ENCODE measurements at regions not wholly inside any gene's neighbourhood (a gene's known extent, or its start where the extent isn't known, plus 50 kb on each side); places are given as distances from the start of the nearest gene placed in this dataset.

DNA sequence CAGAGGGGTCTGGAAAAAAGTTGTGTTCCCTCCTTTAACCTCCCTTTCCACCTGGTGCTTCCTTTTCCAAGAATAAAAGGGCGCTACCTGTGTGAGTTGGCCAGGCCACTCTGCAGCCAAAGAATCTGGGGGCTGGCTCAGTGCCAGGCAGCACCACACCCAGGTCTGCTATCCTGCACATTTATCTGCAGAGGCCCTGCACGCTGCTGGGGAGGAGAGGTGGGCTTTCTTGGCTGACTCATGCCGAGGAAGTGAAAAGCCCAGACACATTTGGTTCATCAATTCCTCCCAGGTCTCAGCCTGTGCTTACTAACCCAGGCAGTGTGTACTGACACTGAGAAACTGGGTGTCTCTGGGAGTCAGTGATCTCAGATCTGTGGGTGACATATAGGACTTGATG is 79.8 kb upstream of the F3 start:
- DNase-seq = no peak
- H3K9me3 ChIP-seq (replicated peaks; ENCODE audit: control insufficient read depth, low read depth, low read length) = no peaks in the 10 kb centered on the region
- WGBS (ENCODE audit: insufficient coverage) = no CpG with 5 or more reads among the region's 3 CpGs

GRCh38 chr1:94620345-94621031 is 78.9 kb upstream of the F3 start:
- Histone ChIP-seq H3K27me3 (ENCODE audit: control insufficient read depth, insufficient read depth, low read length) (peaks cover 5% of the 10 kb centered on the region), H3K27ac (ENCODE audit: low read length) (no peak overlapping the region), H3K36me3 (ENCODE audit: control insufficient read depth, insufficient read depth, low read length) (no peaks in the 10 kb centered on the region), H3K4me3 (ENCODE audit: low read length) (no peak overlapping the region), H3K4me1 (ENCODE audit: control insufficient read depth, insufficient read depth, low read length) (peaks cover 5% of the 10 kb centered on the region), H3K9me3 (replicated peaks; ENCODE audit: control insufficient read depth, low read depth, low read length) (no peaks in the 10 kb centered on the region)
- WGBS (ENCODE audit: insufficient coverage) = 59% methylated on average over 5 of the region's 10 CpGs
- DNase-seq = no peak

More for the DNA sequence above, 79.8 kb upstream of the F3 start:
- Histone ChIP-seq H3K27ac (ENCODE audit: low read length) (no peak overlapping the region), H3K4me1 (ENCODE audit: control insufficient read depth, insufficient read depth, low read length) (peaks cover 5% of the 10 kb centered on the region), H3K36me3 (ENCODE audit: control insufficient read depth, insufficient read depth, low read length) (no peaks in the 10 kb centered on the region), H3K4me3 (ENCODE audit: low read length) (no peak overlapping the region), H3K27me3 (ENCODE audit: control insufficient read depth, insufficient read depth, low read length) (peaks cover 5% of the 10 kb centered on the region)

- H3K9me3 ChIP-seq (replicated peaks; ENCODE audit: control insufficient read depth, low read depth, low read length) = no peaks in the 10 kb centered on the region
- no peaks in the 10 kb centered on the region for H3K36me3 ChIP-seq (ENCODE audit: control insufficient read depth, insufficient read depth, low read length)
- no peak overlapping the region for H3K27ac ChIP-seq (ENCODE audit: low read length)
- no peak overlapping the region for H3K4me3 ChIP-seq (ENCODE audit: low read length)
- peaks cover 5% of the 10 kb centered on the region for H3K4me1 ChIP-seq (ENCODE audit: control insufficient read depth, insufficient read depth, low read length)
- WGBS (ENCODE audit: insufficient coverage) = no CpG with 5 or more reads among the region's 1 CpG
- DNase-seq = no peak
- peaks cover 5% of the 10 kb centered on the region for H3K27me3 ChIP-seq (ENCODE audit: control insufficient read depth, insufficient read depth, low read length)
Observed at GRCh38 chr1:94619731-94620130, 78.2 kb upstream of the F3 start.

DNA sequence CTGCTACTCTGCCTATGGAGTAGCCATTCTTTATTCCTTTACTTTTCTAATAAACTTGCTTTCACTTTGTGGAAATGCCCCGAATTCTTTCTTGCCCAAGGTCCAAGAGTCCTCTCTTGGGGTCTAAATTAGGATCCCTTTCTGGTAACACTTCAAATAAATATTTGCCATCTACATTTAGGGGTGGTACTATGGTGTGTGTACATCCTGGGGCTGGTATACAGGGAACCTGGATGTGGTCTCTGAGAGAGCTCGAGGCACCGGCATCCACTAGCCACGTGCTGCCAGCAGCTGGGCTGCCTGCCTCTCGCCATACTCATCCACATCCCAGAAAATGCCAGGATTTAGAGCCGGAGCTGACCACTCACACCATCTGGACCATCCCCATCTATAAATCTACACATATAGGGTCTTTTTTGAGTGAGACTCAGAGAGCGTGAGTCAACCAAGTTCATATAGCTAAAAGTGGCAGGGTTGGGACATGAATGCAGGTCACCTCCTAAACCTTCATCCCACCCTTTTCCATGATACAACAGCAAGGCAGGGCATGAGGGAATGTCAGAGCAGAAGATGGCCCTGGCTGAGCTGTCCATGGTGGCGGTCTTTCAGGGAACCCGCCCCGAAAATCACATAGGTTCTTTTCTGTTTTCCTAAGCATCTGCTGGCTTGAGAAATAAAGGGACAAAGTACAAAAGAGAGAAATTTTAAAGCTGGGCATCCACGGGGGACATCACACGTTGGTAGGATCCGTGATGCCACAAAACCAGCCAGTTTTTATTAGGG is 76.6 kb upstream of the F3 start:
- Histone ChIP-seq H3K4me1 (ENCODE audit: control insufficient read depth, insufficient read depth, low read length) (peaks cover 2% of the 10 kb centered on the region), H3K27ac (ENCODE audit: low read length) (no peak overlapping the region), H3K9me3 (replicated peaks; ENCODE audit: control insufficient read depth, low read depth, low read length) (no peaks in the 10 kb centered on the region), H3K27me3 (ENCODE audit: control insufficient read depth, insufficient read depth, low read length) (no peaks in the 10 kb centered on the region), H3K4me3 (ENCODE audit: low read length) (no peak overlapping the region), H3K36me3 (ENCODE audit: control insufficient read depth, insufficient read depth, low read length) (no peaks in the 10 kb centered on the region)
- DNase-seq = no peak
- 89% methylated on average over 10 of the region's 13 CpGs for WGBS (ENCODE audit: insufficient coverage)

- Histone ChIP-seq H3K9me3 (replicated peaks; ENCODE audit: control insufficient read depth, low read depth, low read length) (no peaks in the 10 kb centered on the region), H3K27ac (ENCODE audit: low read length) (no peak overlapping the region), H3K4me3 (ENCODE audit: low read length) (no peak overlapping the region), H3K36me3 (ENCODE audit: control insufficient read depth, insufficient read depth, low read length) (no peaks in the 10 kb centered on the region), H3K4me1 (ENCODE audit: control insufficient read depth, insufficient read depth, low read length) (peaks cover 2% of the 10 kb centered on the region), H3K27me3 (ENCODE audit: control insufficient read depth, insufficient read depth, low read length) (no peaks in the 10 kb centered on the region)
- no peak for DNase-seq
- WGBS (ENCODE audit: insufficient coverage) = no CpG with 5 or more reads among the region's 6 CpGs
Observed at GRCh38 chr1:94617134-94617805, 75.7 kb upstream of the F3 start.

- Histone ChIP-seq H3K4me3 (ENCODE audit: low read length) (no peak overlapping the region), H3K27me3 (ENCODE audit: control insufficient read depth, insufficient read depth, low read length) (no peaks in the 10 kb centered on the region), H3K36me3 (ENCODE audit: control insufficient read depth, insufficient read depth, low read length) (no peaks in the 10 kb centered on the region), H3K4me1 (ENCODE audit: control insufficient read depth, insufficient read depth, low read length) (peaks cover 2% of the 10 kb centered on the region), H3K9me3 (replicated peaks; ENCODE audit: control insufficient read depth, low read depth, low read length) (no peaks in the 10 kb centered on the region), H3K27ac (ENCODE audit: low read length) (no peak overlapping the region)
- no peak for DNase-seq
- WGBS (ENCODE audit: insufficient coverage) = no CpG with 5 or more reads among the region's 2 CpGs
Observed at GRCh38 chr1:94616506-94616905, 74.9 kb upstream of the F3 start.

DNA sequence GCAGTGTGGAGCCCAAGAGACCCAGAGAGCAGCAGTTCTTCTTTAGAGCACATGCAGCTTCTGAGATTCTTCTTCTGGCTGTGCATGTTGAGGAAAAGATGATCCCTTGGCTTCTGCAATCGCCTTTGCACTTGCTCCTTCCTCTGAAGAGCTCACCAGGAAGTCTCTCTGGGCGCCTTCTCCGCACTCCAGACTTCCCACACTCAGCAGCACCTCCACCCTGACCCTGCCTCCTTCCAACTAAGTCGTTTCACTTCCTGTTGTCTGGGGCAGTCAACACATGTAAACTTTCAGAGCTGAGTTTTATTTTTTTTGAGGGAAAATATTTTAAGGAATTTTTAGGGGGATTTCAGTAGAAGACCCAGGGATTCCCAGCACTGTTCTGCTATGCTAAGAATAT is 73.4 kb upstream of the F3 start:
- Histone ChIP-seq H3K9me3 (replicated peaks; ENCODE audit: control insufficient read depth, low read depth, low read length) (no peaks in the 10 kb centered on the region), H3K27me3 (ENCODE audit: control insufficient read depth, insufficient read depth, low read length) (no peaks in the 10 kb centered on the region), H3K4me1 (ENCODE audit: control insufficient read depth, insufficient read depth, low read length) (peaks cover 2% of the 10 kb centered on the region), H3K36me3 (ENCODE audit: control insufficient read depth, insufficient read depth, low read length) (no peaks in the 10 kb centered on the region), H3K27ac (ENCODE audit: low read length) (no peak overlapping the region), H3K4me3 (ENCODE audit: low read length) (no peak overlapping the region)
- 45% methylated on average over 3 of the region's 4 CpGs for WGBS (ENCODE audit: insufficient coverage)
- DNase-seq = peak; percentile 75

DNA sequence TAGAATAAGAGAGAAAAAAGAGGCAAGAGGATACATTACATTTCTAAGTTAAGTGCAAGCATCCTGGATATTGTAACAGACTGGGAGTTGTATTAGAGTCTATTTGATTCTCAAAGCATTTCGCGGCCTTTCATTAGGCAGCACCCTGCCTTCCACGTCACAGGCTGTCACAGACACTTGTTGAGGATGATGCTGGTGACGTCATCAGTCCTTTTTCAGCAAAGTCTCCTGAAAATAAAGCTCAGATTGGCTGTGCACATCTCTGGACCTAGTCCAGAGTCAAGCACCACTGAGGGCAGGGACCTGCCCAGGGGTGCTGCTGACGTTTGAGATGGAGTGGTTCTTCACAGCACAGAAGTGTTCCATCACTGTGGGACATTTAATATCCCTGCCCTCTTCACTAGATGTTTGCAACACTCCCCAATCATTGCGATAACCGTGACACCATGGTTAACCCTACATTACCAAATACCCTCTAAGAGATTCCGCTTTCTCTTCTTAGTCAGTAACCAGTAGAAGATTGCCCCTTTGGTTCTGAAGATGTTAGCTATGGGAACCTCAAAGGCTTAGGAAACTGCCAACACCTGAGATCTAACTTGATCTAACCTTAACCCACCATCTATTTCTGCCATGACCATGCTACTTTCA is 72.7 kb upstream of the F3 start:
- Histone ChIP-seq H3K27ac (ENCODE audit: low read length) (no peak overlapping the region), H3K27me3 (ENCODE audit: control insufficient read depth, insufficient read depth, low read length) (no peaks in the 10 kb centered on the region), H3K9me3 (replicated peaks; ENCODE audit: control insufficient read depth, low read depth, low read length) (no peaks in the 10 kb centered on the region), H3K36me3 (ENCODE audit: control insufficient read depth, insufficient read depth, low read length) (no peaks in the 10 kb centered on the region), H3K4me3 (ENCODE audit: low read length) (no peak overlapping the region), H3K4me1 (ENCODE audit: control insufficient read depth, insufficient read depth, low read length) (peaks cover 2% of the 10 kb centered on the region)
- WGBS (ENCODE audit: insufficient coverage) = 90% methylated on average over 4 of the region's 8 CpGs
- DNase-seq = no peak

DNA sequence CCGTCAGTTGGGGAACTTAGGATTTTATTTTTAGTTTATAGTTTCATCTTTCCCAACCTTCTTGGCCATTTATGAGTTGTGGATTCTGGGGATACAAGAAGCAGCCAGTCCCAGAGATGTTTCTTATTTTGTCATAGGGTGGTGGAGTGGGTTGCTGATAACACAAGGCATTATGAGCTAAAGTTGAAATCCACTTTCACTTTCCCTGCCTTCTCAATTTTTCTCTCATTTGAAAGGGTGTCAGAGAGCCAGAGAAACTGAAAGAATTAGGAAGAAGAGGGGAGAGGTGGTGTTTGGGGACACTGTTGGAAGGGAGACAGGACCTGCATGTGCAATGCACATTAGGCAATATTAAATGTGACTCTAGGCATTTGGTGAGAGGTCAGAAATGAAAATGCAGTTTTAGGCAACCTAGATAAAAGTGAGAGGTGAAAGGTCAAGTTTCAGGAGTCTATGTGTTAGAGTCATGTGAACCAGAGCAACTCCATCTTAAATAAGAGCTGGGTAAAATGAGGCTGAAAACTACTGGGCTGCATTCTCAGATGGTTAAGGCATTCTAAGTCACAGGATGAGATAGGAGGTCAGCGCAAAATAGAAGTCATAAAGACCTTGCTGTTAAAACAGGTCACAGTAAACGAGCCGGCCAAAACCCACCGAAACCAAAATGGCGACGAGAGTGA is 71.1 kb upstream of the F3 start:
- peak; percentile 25 for DNase-seq
- Histone ChIP-seq H3K27ac (ENCODE audit: low read length) (no peak overlapping the region), H3K4me3 (ENCODE audit: low read length) (no peak overlapping the region), H3K27me3 (ENCODE audit: control insufficient read depth, insufficient read depth, low read length) (no peaks in the 10 kb centered on the region), H3K9me3 (replicated peaks; ENCODE audit: control insufficient read depth, low read depth, low read length) (no peaks in the 10 kb centered on the region), H3K36me3 (ENCODE audit: control insufficient read depth, insufficient read depth, low read length) (no peaks in the 10 kb centered on the region), H3K4me1 (ENCODE audit: control insufficient read depth, insufficient read depth, low read length) (peaks cover 2% of the 10 kb centered on the region)
- 98% methylated on average over 6 of the region's 7 CpGs for WGBS (ENCODE audit: insufficient coverage)
